ENCODE measurements at regions not wholly inside any gene's neighbourhood (a gene's known extent, or its start where the extent isn't known, plus 50 kb on each side); places are given as distances from the start of the nearest gene placed in this dataset.

DNA sequence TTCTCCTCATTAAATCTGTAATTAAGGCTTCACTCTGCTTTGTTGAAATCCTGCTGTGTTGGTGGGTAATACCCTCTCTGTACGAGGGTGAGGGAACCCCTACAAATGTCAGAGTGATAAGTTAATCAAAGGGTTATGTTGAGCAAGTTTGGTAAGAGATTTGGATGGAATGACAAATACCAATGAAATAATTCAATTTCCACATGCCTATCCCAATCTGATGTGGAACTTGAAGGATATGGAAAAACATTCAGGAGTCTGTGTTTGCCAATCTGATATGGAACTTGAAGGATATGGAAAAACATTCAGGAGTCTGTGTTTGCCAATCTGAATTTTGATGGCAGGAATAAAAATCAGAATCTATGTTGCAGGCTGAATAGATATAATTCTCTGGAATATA lies 910.2 kb downstream of the TUSC7 start:
- peaks cover 19% of the 10 kb centered on the region for H3K9me3 Mint-ChIP-seq
- no peaks in the 10 kb centered on the region for H3K36me3 Mint-ChIP-seq
- ATAC-seq (no peak), DNase-seq (ENCODE audit: low spot score) (no peak)
- no peak overlapping the region for H3K4me3 Mint-ChIP-seq
- H3K27ac Mint-ChIP-seq, result no peak overlapping the region
- no peaks in the 10 kb centered on the region for H3K27me3 Mint-ChIP-seq
- no peaks in the 10 kb centered on the region for H3K4me1 Mint-ChIP-seq (ENCODE audit: low read depth in 2 of 2)

DNA sequence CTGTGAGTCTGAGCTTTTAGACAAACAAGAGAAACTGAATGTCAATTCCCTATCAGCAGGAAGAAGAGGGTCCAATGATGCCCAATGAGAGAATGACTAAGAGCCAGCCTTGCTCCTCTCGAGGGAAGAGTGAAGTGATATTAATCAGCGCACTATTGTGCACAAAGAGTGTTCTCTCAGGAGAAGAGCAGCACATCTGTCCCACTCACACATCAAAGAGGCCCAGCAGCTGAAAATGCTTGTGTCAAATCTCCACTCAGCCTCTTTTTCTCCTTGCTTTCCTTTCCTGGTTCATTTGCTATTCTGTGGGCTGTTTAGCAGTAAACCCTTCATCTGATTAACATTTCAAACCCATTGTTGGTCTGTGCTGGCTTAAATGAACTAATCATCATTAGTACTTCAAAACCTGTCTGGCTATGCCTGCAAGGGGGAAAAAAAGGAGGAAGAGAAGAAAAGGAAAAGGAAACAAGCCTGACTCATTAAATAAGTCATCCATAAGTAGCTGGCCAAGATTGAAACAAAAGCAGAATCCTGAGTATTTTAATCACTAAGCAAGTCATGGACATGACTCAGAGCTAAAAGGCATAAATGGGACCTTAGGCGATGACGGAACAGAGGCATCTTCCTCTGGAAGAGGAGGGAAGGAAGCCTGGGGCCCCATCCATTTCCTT lies 912.7 kb downstream of the TUSC7 start:
- no peaks in the 10 kb centered on the region for H3K27me3 Mint-ChIP-seq
- H3K27ac Mint-ChIP-seq, result no peak overlapping the region
- no peak for ATAC-seq
- no peak overlapping the region for H3K4me3 Mint-ChIP-seq
- peaks cover 11% of the 10 kb centered on the region for H3K9me3 Mint-ChIP-seq
- no peak for DNase-seq (ENCODE audit: low spot score)
- no peaks in the 10 kb centered on the region for H3K4me1 Mint-ChIP-seq (ENCODE audit: low read depth in 2 of 2)
- no peaks in the 10 kb centered on the region for H3K36me3 Mint-ChIP-seq

GRCh38 chr3:117624424-117624823 lies 914.8 kb downstream of the TUSC7 start:
- DNase-seq (ENCODE audit: low spot score) (no peak), ATAC-seq (no peak)
- peaks cover 10% of the 10 kb centered on the region for H3K9me3 Mint-ChIP-seq
- no peak overlapping the region for H3K4me3 Mint-ChIP-seq
- no peaks in the 10 kb centered on the region for H3K36me3 Mint-ChIP-seq
- no peaks in the 10 kb centered on the region for H3K27me3 Mint-ChIP-seq
- H3K27ac Mint-ChIP-seq, result no peak overlapping the region
- no peaks in the 10 kb centered on the region for H3K4me1 Mint-ChIP-seq (ENCODE audit: low read depth in 2 of 2)

- no peaks in the 10 kb centered on the region for H3K4me1 Mint-ChIP-seq (ENCODE audit: low read depth in 2 of 2)
- peaks cover 6% of the 10 kb centered on the region for H3K9me3 Mint-ChIP-seq
- H3K27me3 Mint-ChIP-seq, result no peaks in the 10 kb centered on the region
- ATAC-seq (no peak), DNase-seq (ENCODE audit: low spot score) (no peak)
- no peak overlapping the region for H3K27ac Mint-ChIP-seq
- no peaks in the 10 kb centered on the region for H3K36me3 Mint-ChIP-seq
- H3K4me3 Mint-ChIP-seq, result no peak overlapping the region
Observed at GRCh38 chr3:117625174-117625573, 915.6 kb downstream of the TUSC7 start.

GRCh38 chr3:117626577-117626976 lies 917.0 kb downstream of the TUSC7 start:
- ATAC-seq, result no peak
- Mint-ChIP-seq H3K9me3 (peaks cover 6% of the 10 kb centered on the region), H3K27ac (no peak overlapping the region), H3K27me3 (no peaks in the 10 kb centered on the region), H3K4me1 (ENCODE audit: low read depth in 2 of 2) (no peaks in the 10 kb centered on the region), H3K4me3 (no peak overlapping the region), H3K36me3 (no peaks in the 10 kb centered on the region)
- DNase-seq (ENCODE audit: low spot score), result no peak

- H3K36me3 Mint-ChIP-seq, result no peaks in the 10 kb centered on the region
- no peak for ATAC-seq
- H3K4me3 Mint-ChIP-seq, result no peak overlapping the region
- no peaks in the 10 kb centered on the region for H3K9me3 Mint-ChIP-seq
- no peaks in the 10 kb centered on the region for H3K4me1 Mint-ChIP-seq (ENCODE audit: low read depth in 2 of 2)
- no peak overlapping the region for H3K27ac Mint-ChIP-seq
- no peaks in the 10 kb centered on the region for H3K27me3 Mint-ChIP-seq
- no peak for DNase-seq (ENCODE audit: low spot score)
Observed at GRCh38 chr3:117628823-117629291, 919.3 kb downstream of the TUSC7 start.

- no peak for ATAC-seq
- Mint-ChIP-seq H3K36me3 (no peaks in the 10 kb centered on the region), H3K4me3 (no peak overlapping the region), H3K4me1 (ENCODE audit: low read depth in 2 of 2) (no peaks in the 10 kb centered on the region), H3K27me3 (no peaks in the 10 kb centered on the region), H3K27ac (no peak overlapping the region), H3K9me3 (no peaks in the 10 kb centered on the region)
- DNase-seq (ENCODE audit: low spot score), result no peak
Observed at GRCh38 chr3:117629505-117629904, 919.9 kb downstream of the TUSC7 start.

DNA sequence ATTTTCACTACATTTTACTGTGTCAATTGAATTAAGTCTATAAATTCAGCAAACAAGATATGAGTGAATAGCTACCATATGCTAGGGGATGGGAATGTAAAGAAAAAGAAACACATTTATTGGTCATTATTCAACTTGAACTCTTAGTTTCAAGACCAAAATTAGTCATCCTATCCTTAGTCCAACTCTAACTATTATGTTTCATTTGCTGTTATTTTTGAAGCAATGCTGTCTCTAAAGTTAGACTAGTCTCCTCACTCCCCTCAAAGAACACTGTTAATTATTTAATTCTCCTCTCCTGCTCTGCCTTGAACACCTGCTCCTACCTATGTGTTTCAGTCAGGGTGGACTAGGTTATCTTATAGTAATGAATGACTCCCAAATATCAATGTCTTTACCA lies 920.9 kb downstream of the TUSC7 start:
- no peaks in the 10 kb centered on the region for H3K27me3 Mint-ChIP-seq
- peaks cover 3% of the 10 kb centered on the region for H3K9me3 Mint-ChIP-seq
- H3K4me1 Mint-ChIP-seq (ENCODE audit: low read depth in 2 of 2), result no peaks in the 10 kb centered on the region
- H3K4me3 Mint-ChIP-seq, result no peak overlapping the region
- no peak overlapping the region for H3K27ac Mint-ChIP-seq
- H3K36me3 Mint-ChIP-seq, result no peaks in the 10 kb centered on the region
- DNase-seq (ENCODE audit: low spot score) (no peak), ATAC-seq (no peak)

- no peaks in the 10 kb centered on the region for H3K4me1 Mint-ChIP-seq (ENCODE audit: low read depth in 2 of 2)
Observed at GRCh38 chr3:117630885-117631284, 921.3 kb downstream of the TUSC7 start.

GRCh38 chr3:117631781-117632180 lies 922.2 kb downstream of the TUSC7 start:
- Mint-ChIP-seq H3K36me3 (no peaks in the 10 kb centered on the region), H3K9me3 (peaks cover 8% of the 10 kb centered on the region)

More at GRCh38 chr3:117630885-117631284, 921.3 kb downstream of the TUSC7 start:
- H3K36me3 Mint-ChIP-seq, result no peaks in the 10 kb centered on the region
- ATAC-seq (no peak), DNase-seq (ENCODE audit: low spot score) (no peak)
- H3K9me3 Mint-ChIP-seq, result peaks cover 6% of the 10 kb centered on the region
- H3K27ac Mint-ChIP-seq, result no peak overlapping the region
- H3K27me3 Mint-ChIP-seq, result no peaks in the 10 kb centered on the region
- H3K4me3 Mint-ChIP-seq, result no peak overlapping the region

GRCh38 chr3:117632191-117632590 lies 922.6 kb downstream of the TUSC7 start:
- H3K27ac Mint-ChIP-seq, result no peak overlapping the region
- H3K4me3 Mint-ChIP-seq, result no peak overlapping the region
- DNase-seq (ENCODE audit: low spot score) (no peak), ATAC-seq (no peak)
- no peaks in the 10 kb centered on the region for H3K4me1 Mint-ChIP-seq (ENCODE audit: low read depth in 2 of 2)
- peaks cover 8% of the 10 kb centered on the region for H3K9me3 Mint-ChIP-seq
- no peaks in the 10 kb centered on the region for H3K27me3 Mint-ChIP-seq
- no peaks in the 10 kb centered on the region for H3K36me3 Mint-ChIP-seq

More at GRCh38 chr3:117631781-117632180, 922.2 kb downstream of the TUSC7 start:
- Mint-ChIP-seq H3K4me1 (ENCODE audit: low read depth in 2 of 2) (no peaks in the 10 kb centered on the region), H3K27me3 (no peaks in the 10 kb centered on the region), H3K4me3 (no peak overlapping the region), H3K27ac (no peak overlapping the region)
- ATAC-seq, result no peak
- DNase-seq (ENCODE audit: low spot score), result no peak

- Mint-ChIP-seq H3K9me3 (peaks cover 8% of the 10 kb centered on the region), H3K27me3 (no peaks in the 10 kb centered on the region), H3K4me1 (ENCODE audit: low read depth in 2 of 2) (no peaks in the 10 kb centered on the region), H3K36me3 (no peaks in the 10 kb centered on the region), H3K27ac (no peak overlapping the region), H3K4me3 (no peak overlapping the region)
- ATAC-seq, result no peak
- no peak for DNase-seq (ENCODE audit: low spot score)
Observed at GRCh38 chr3:117633207-117633606, 923.6 kb downstream of the TUSC7 start.

GRCh38 chr3:117637666-117638065 lies 928.1 kb downstream of the TUSC7 start:
- DNase-seq (ENCODE audit: low spot score), result no peak
- H3K4me1 Mint-ChIP-seq (ENCODE audit: low read depth in 2 of 2), result no peaks in the 10 kb centered on the region
- H3K4me3 Mint-ChIP-seq, result no peak overlapping the region
- no peaks in the 10 kb centered on the region for H3K36me3 Mint-ChIP-seq
- H3K27me3 Mint-ChIP-seq, result no peaks in the 10 kb centered on the region
- H3K9me3 Mint-ChIP-seq, result peaks cover 13% of the 10 kb centered on the region
- H3K27ac Mint-ChIP-seq, result no peak overlapping the region
- ATAC-seq, result no peak

GRCh38 chr3:117644203-117644602 lies 934.6 kb downstream of the TUSC7 start:
- Mint-ChIP-seq H3K27me3 (no peaks in the 10 kb centered on the region), H3K9me3 (peaks cover 14% of the 10 kb centered on the region), H3K4me1 (ENCODE audit: low read depth in 2 of 2) (no peaks in the 10 kb centered on the region), H3K4me3 (no peak overlapping the region), H3K36me3 (no peaks in the 10 kb centered on the region), H3K27ac (no peak overlapping the region)
- DNase-seq (ENCODE audit: low spot score) (no peak), ATAC-seq (no peak)
